ENCODE measurements at regions not wholly inside any gene's neighbourhood (a gene's known extent, or its start where the extent isn't known, plus 50 kb on each side); places are given as distances from the start of the nearest gene placed in this dataset.
"Not testable (repeated sequence)": the region's sequence is repeated elsewhere in the genome, so short reads cannot be mapped to it uniquely, and the experiment has no call there.

- H2AFZ ChIP-seq (ENCODE audit: low read length, unreplicated experiment); H3K4me3 ChIP-seq (ENCODE audit: low read depth, low read length); H3K79me2 ChIP-seq (ENCODE audit: control insufficient read depth, insufficient read depth, low read length, unreplicated experiment); H3K4me1 ChIP-seq (ENCODE audit: control insufficient read depth, insufficient read depth, low read length, unreplicated experiment); H3K36me3 ChIP-seq (ENCODE audit: insufficient read depth, low read length); H3K27me3 ChIP-seq (ENCODE audit: insufficient read depth, low read length); H3K27ac ChIP-seq (ENCODE audit: low read depth, low read length): not testable (repeated sequence)
Measured at GRCh38 chr7:131938788-131939187, 382.4 kb upstream of the PODXL start.

- Histone ChIP-seq H3K4me1 (ENCODE audit: control insufficient read depth, insufficient read depth, low read length, unreplicated experiment) (no peaks in the 10 kb centered on the region), H2AFZ (ENCODE audit: low read length, unreplicated experiment) (no peak overlapping the region), H3K27me3 (ENCODE audit: insufficient read depth, low read length) (no peaks in the 10 kb centered on the region; the same call in 1 of the 2 replicates), H3K79me2 (ENCODE audit: control insufficient read depth, insufficient read depth, low read length, unreplicated experiment) (no peaks in the 10 kb centered on the region), H3K4me3 (ENCODE audit: low read depth, low read length) (no peak overlapping the region), H3K27ac (ENCODE audit: low read depth, low read length) (no peak overlapping the region), H3K36me3 (ENCODE audit: insufficient read depth, low read length) (no peaks in the 10 kb centered on the region)
Measured at GRCh38 chr7:131937868-131938267, 381.4 kb upstream of the PODXL start.

GRCh38 chr7:131935180-131935579 is 378.8 kb upstream of the PODXL start:
- Histone ChIP-seq H3K4me1 (ENCODE audit: control insufficient read depth, insufficient read depth, low read length, unreplicated experiment) (no peaks in the 10 kb centered on the region), H3K79me2 (ENCODE audit: control insufficient read depth, insufficient read depth, low read length, unreplicated experiment) (no peaks in the 10 kb centered on the region), H3K27ac (ENCODE audit: low read depth, low read length) (no peak overlapping the region), H3K36me3 (ENCODE audit: insufficient read depth, low read length) (no peaks in the 10 kb centered on the region), H3K27me3 (ENCODE audit: insufficient read depth, low read length) (peaks cover 4% of the 10 kb centered on the region; the same call in 1 of the 2 replicates), H2AFZ (ENCODE audit: low read length, unreplicated experiment) (no peak overlapping the region), H3K4me3 (ENCODE audit: low read depth, low read length) (no peak overlapping the region)

GRCh38 chr7:131934452-131934851 is 378.0 kb upstream of the PODXL start:
- peaks cover 4% of the 10 kb centered on the region; the same call in 1 of the 2 replicates for H3K27me3 ChIP-seq (ENCODE audit: insufficient read depth, low read length)

GRCh38 chr7:131933751-131934289 is 377.4 kb upstream of the PODXL start:
- Histone ChIP-seq H3K27ac (ENCODE audit: low read depth, low read length) (no peak overlapping the region), H3K27me3 (ENCODE audit: insufficient read depth, low read length) (peaks cover 4% of the 10 kb centered on the region; the same call in 1 of the 2 replicates), H3K4me1 (ENCODE audit: control insufficient read depth, insufficient read depth, low read length, unreplicated experiment) (no peaks in the 10 kb centered on the region), H2AFZ (ENCODE audit: low read length, unreplicated experiment) (no peak overlapping the region), H3K36me3 (ENCODE audit: insufficient read depth, low read length) (no peaks in the 10 kb centered on the region), H3K79me2 (ENCODE audit: control insufficient read depth, insufficient read depth, low read length, unreplicated experiment) (no peaks in the 10 kb centered on the region), H3K4me3 (ENCODE audit: low read depth, low read length) (no peak overlapping the region)

More at GRCh38 chr7:131934452-131934851, 378.0 kb upstream of the PODXL start:
- H3K27ac ChIP-seq (ENCODE audit: low read depth, low read length): no peak overlapping the region
- H3K4me1 ChIP-seq (ENCODE audit: control insufficient read depth, insufficient read depth, low read length, unreplicated experiment): no peaks in the 10 kb centered on the region
- H2AFZ ChIP-seq (ENCODE audit: low read length, unreplicated experiment): no peak overlapping the region
- H3K79me2 ChIP-seq (ENCODE audit: control insufficient read depth, insufficient read depth, low read length, unreplicated experiment): no peaks in the 10 kb centered on the region
- H3K36me3 ChIP-seq (ENCODE audit: insufficient read depth, low read length): no peaks in the 10 kb centered on the region
- no peak overlapping the region for H3K4me3 ChIP-seq (ENCODE audit: low read depth, low read length)

- H3K27me3 ChIP-seq (ENCODE audit: insufficient read depth, low read length); H3K4me3 ChIP-seq (ENCODE audit: low read depth, low read length); H3K27ac ChIP-seq (ENCODE audit: low read depth, low read length); H2AFZ ChIP-seq (ENCODE audit: low read length, unreplicated experiment); H3K79me2 ChIP-seq (ENCODE audit: control insufficient read depth, insufficient read depth, low read length, unreplicated experiment); H3K4me1 ChIP-seq (ENCODE audit: control insufficient read depth, insufficient read depth, low read length, unreplicated experiment); H3K36me3 ChIP-seq (ENCODE audit: insufficient read depth, low read length): not testable (repeated sequence)
Measured at GRCh38 chr7:131933219-131933618, 376.8 kb upstream of the PODXL start.

GRCh38 chr7:131932271-131932670 is 375.8 kb upstream of the PODXL start:
- H3K4me1 ChIP-seq (ENCODE audit: control insufficient read depth, insufficient read depth, low read length, unreplicated experiment): no peaks in the 10 kb centered on the region
- no peak overlapping the region for H3K27ac ChIP-seq (ENCODE audit: low read depth, low read length)
- no peaks in the 10 kb centered on the region for H3K79me2 ChIP-seq (ENCODE audit: control insufficient read depth, insufficient read depth, low read length, unreplicated experiment)
- no peak overlapping the region for H3K4me3 ChIP-seq (ENCODE audit: low read depth, low read length)
- H3K27me3 ChIP-seq (ENCODE audit: insufficient read depth, low read length): peaks cover 4% of the 10 kb centered on the region; the same call in 1 of the 2 replicates
- H3K36me3 ChIP-seq (ENCODE audit: insufficient read depth, low read length): no peaks in the 10 kb centered on the region
- no peak overlapping the region for H2AFZ ChIP-seq (ENCODE audit: low read length, unreplicated experiment)

- no peak overlapping the region for H3K4me3 ChIP-seq (ENCODE audit: low read depth, low read length)
- no peaks in the 10 kb centered on the region for H3K4me1 ChIP-seq (ENCODE audit: control insufficient read depth, insufficient read depth, low read length, unreplicated experiment)
- no peak overlapping the region for H3K27ac ChIP-seq (ENCODE audit: low read depth, low read length)
- H3K79me2 ChIP-seq (ENCODE audit: control insufficient read depth, insufficient read depth, low read length, unreplicated experiment): no peaks in the 10 kb centered on the region
- H2AFZ ChIP-seq (ENCODE audit: low read length, unreplicated experiment): no peak overlapping the region
- no peaks in the 10 kb centered on the region for H3K36me3 ChIP-seq (ENCODE audit: insufficient read depth, low read length)
- peaks cover 4% of the 10 kb centered on the region; the same call in 1 of the 2 replicates for H3K27me3 ChIP-seq (ENCODE audit: insufficient read depth, low read length)
Measured at GRCh38 chr7:131931370-131931769, 374.9 kb upstream of the PODXL start.

GRCh38 chr7:131929632-131930031 is 373.2 kb upstream of the PODXL start:
- H3K79me2 ChIP-seq (ENCODE audit: control insufficient read depth, insufficient read depth, low read length, unreplicated experiment): no peaks in the 10 kb centered on the region
- no peaks in the 10 kb centered on the region for H3K4me1 ChIP-seq (ENCODE audit: control insufficient read depth, insufficient read depth, low read length, unreplicated experiment)
- no peaks in the 10 kb centered on the region for H3K36me3 ChIP-seq (ENCODE audit: insufficient read depth, low read length)
- H2AFZ ChIP-seq (ENCODE audit: low read length, unreplicated experiment): no peak overlapping the region
- no peak overlapping the region for H3K4me3 ChIP-seq (ENCODE audit: low read depth, low read length)
- H3K27ac ChIP-seq (ENCODE audit: low read depth, low read length): no peak overlapping the region
- peaks cover 4% of the 10 kb centered on the region; the same call in 1 of the 2 replicates for H3K27me3 ChIP-seq (ENCODE audit: insufficient read depth, low read length)

- Histone ChIP-seq H3K4me1 (ENCODE audit: control insufficient read depth, insufficient read depth, low read length, unreplicated experiment) (no peaks in the 10 kb centered on the region), H3K27ac (ENCODE audit: low read depth, low read length) (no peak overlapping the region), H3K79me2 (ENCODE audit: control insufficient read depth, insufficient read depth, low read length, unreplicated experiment) (no peaks in the 10 kb centered on the region), H3K27me3 (ENCODE audit: insufficient read depth, low read length) (peaks cover 4% of the 10 kb centered on the region; the same call in 1 of the 2 replicates), H2AFZ (ENCODE audit: low read length, unreplicated experiment) (no peak overlapping the region), H3K4me3 (ENCODE audit: low read depth, low read length) (no peak overlapping the region), H3K36me3 (ENCODE audit: insufficient read depth, low read length) (no peaks in the 10 kb centered on the region)
Measured at GRCh38 chr7:131927770-131928423, 371.5 kb upstream of the PODXL start.

- H3K27ac ChIP-seq (ENCODE audit: low read depth, low read length): no peak overlapping the region
- H3K4me1 ChIP-seq (ENCODE audit: control insufficient read depth, insufficient read depth, low read length, unreplicated experiment): no peaks in the 10 kb centered on the region
- H3K79me2 ChIP-seq (ENCODE audit: control insufficient read depth, insufficient read depth, low read length, unreplicated experiment): no peaks in the 10 kb centered on the region
- no peaks in the 10 kb centered on the region for H3K27me3 ChIP-seq (ENCODE audit: insufficient read depth, low read length)
- no peaks in the 10 kb centered on the region for H3K36me3 ChIP-seq (ENCODE audit: insufficient read depth, low read length)
- no peak overlapping the region for H2AFZ ChIP-seq (ENCODE audit: low read length, unreplicated experiment)
- H3K4me3 ChIP-seq (ENCODE audit: low read depth, low read length): no peak overlapping the region
Measured at GRCh38 chr7:131925636-131926035, 369.2 kb upstream of the PODXL start.

Data from ACC112 (cell line).